WI38 (cell line): ENCODE measurements at regions not wholly inside any gene's neighbourhood (a gene's known extent, or its start where the extent isn't known, plus 50 kb on each side); places are given as distances from the start of the nearest gene placed in this dataset.
"Not testable (repeated sequence)": the region's sequence is repeated elsewhere in the genome, so short reads cannot be mapped to it uniquely, and the experiment has no call there.

Experiments used
- H3K4me3 ChIP-seq: 2 replicates; pipeline ENCODE4 v1.5.1; 2011; ENCODE audit warnings: low read depth, mild to moderate bottlenecking, control low read depth, low read length
- TF ChIP-seq, protein P1 (sequence below): IDR thresholded peaks from 2 replicates; pipeline ENCODE4 v1.5.1; 2012; ENCODE audit warnings: low read depth, mild to moderate bottlenecking, control low read depth, low read length

DNA sequence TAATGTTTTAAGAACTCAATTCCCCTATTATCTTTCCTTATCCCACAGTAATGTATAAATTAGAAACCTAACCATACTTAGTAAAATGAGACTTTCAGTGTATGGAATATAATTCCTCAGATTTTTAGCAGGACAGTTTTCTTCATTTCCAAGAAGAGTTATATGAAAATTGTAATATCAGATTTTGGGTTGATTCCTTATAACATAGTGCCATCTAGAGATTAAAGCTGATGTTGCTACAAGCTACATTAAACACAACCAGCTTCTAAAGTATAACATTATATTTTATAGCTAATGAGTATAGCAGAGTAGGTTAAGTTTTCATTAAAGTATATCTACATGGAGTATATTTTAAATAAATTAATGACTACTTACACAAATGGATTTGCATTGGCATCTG, 99.7 kb upstream of the MIR17HG start:
- TF ChIP-seq, protein P1, sequence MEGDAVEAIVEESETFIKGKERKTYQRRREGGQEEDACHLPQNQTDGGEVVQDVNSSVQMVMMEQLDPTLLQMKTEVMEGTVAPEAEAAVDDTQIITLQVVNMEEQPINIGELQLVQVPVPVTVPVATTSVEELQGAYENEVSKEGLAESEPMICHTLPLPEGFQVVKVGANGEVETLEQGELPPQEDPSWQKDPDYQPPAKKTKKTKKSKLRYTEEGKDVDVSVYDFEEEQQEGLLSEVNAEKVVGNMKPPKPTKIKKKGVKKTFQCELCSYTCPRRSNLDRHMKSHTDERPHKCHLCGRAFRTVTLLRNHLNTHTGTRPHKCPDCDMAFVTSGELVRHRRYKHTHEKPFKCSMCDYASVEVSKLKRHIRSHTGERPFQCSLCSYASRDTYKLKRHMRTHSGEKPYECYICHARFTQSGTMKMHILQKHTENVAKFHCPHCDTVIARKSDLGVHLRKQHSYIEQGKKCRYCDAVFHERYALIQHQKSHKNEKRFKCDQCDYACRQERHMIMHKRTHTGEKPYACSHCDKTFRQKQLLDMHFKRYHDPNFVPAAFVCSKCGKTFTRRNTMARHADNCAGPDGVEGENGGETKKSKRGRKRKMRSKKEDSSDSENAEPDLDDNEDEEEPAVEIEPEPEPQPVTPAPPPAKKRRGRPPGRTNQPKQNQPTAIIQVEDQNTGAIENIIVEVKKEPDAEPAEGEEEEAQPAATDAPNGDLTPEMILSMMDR = no peak
- no peak overlapping the region for H3K4me3 ChIP-seq

GRCh38 chr13:91248249-91248648, 99.2 kb upstream of the MIR17HG start:
- H3K4me3 ChIP-seq = no peak overlapping the region
- TF ChIP-seq, protein P1 = no peak

- TF ChIP-seq, protein P1 = no peak
These were observed 98.1 kb upstream of the MIR17HG start for GRCh38 chr13:91249370-91249769.

DNA sequence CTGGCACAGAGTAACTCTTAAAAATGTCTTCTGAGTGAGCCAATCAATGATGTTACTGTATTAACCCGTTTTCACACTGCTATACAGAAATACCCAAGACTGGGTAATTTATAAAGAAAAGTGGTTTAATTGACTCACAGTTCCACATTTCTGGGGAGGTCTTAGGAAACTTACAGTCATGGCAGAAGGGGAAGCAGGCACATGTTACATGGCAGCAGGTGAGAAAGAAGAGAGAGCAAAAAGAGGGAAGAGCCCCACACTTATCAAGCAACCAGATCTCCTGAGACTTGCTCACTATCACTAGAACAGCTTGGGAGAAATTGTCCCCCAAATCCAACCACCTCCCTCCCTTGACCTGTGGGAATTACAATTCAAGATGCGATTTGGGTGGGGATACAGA, 97.6 kb upstream of the MIR17HG start:
- TF ChIP-seq, protein P1 = no peak

More at GRCh38 chr13:91249370-91249769, 98.1 kb upstream of the MIR17HG start:
- no peak overlapping the region for H3K4me3 ChIP-seq

DNA sequence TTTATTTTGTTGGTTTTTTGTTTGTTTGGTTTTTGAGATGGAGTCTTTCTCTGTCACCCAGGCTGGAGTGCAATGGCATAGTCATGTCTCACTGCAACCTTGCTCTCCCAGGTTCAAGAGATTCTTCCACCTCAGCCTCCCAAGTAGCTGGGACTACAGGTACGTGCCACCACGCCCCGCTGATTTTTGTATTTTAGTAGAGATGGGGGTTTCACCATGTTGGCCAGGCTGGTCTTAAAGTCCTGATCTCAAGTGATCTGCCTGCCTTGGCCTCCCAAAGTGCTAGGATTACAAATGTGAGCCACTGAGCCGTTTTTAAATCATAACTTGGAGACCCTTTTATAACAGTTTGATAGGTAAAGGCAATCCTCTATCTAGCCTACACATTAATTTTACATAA, 95.9 kb upstream of the MIR17HG start:
- not testable (repeated sequence) for H3K4me3 ChIP-seq

More for the DNA sequence above, 97.6 kb upstream of the MIR17HG start:
- no peak overlapping the region for H3K4me3 ChIP-seq

- H3K4me3 ChIP-seq = no peak overlapping the region
- TF ChIP-seq, protein P1 = no peak
These were observed 83.0 kb upstream of the MIR17HG start for GRCh38 chr13:91264484-91264883.

DNA sequence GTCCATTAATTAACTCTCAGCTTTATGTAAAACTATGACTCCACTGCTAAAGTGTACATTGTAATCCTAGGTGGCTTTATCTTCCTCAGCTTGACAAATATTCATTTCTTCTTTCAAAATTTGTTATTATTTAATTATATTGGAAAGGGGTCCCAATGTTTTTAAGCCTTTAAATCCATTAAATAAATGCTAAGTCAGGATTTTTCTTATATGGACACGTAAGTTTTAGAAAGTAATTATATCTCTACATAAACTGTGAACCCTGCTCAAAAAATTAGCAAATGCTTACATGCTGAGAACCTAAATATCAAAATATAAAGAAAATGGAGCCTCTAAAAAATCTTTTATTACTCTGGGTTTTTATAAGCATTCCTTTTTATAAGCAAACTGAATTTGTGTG, 78.2 kb upstream of the MIR17HG start:
- H3K4me3 ChIP-seq = no peak overlapping the region
- TF ChIP-seq, protein P1 = no peak

DNA sequence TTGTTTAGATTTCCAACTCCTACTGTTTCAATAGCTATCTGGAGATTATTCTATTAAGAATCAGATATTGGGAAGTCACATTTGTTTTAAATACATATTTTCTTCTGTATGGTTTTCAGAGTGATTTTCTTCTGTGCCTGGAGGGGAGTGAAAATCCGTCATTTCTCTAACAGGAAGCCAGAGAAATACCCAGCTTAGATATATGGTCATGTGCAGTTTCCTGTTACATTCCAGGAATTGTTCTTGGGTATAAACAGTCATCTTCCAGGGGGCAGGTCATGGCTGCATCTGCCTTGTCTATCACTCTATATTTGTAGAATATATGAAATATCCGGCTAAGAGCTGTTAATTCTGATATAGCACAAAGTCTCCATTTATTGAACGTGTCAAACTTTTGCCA, 77.5 kb upstream of the MIR17HG start:
- no peak overlapping the region for H3K4me3 ChIP-seq
- TF ChIP-seq, protein P1 = no peak
